MCF 10A (cell line): ENCODE measurements at regions not wholly inside any gene's neighbourhood (a gene's known extent, or its start where the extent isn't known, plus 50 kb on each side); places are given as distances from the start of the nearest gene placed in this dataset.

Experiments
- BruUV-seq: library from RNA; stranded (reverse); fragments of 400-500 nt; replicated peaks from 2 replicates; lab custom pipeline; 2021; lab: Mats Ljungman, UMichigan
- CTCF ChIA-PET: fragments of 300-600 bp; sonication (Branson Sonifier 250); formaldehyde crosslinking; extraction: SDS; loops from one replicate; lab custom pipeline; 2021; ENCODE audit warnings: antibody characterized with exemption, inconsistent platforms; lab: Yijun Ruan, JAX
- POLR2A ChIA-PET: fragments of 300-600, 350-650 bp; sonication (Branson Sonifier 250); formaldehyde crosslinking; extraction: SDS; loops from one replicate; lab custom pipeline; 2020; ENCODE audit warnings: antibody characterized with exemption, inconsistent platforms; lab: Yijun Ruan, JAX
- DNase-seq: peaks from one replicate; pipeline ENCODE4 v3.0.0-alpha.2; 2018; ENCODE audit not compliant: unreplicated experiment
- H3K27ac Mint-ChIP-seq: one replicate; pipeline ENCODE4 v1.8.0; 2022; ENCODE audit warnings: mild to moderate bottlenecking, low read depth, mixed read lengths; ENCODE audit not compliant: unreplicated experiment
- H3K27me3 Mint-ChIP-seq: one replicate; pipeline ENCODE4 v1.8.0; 2022; ENCODE audit warnings: mixed read lengths; ENCODE audit not compliant: insufficient read depth, unreplicated experiment
- H3K36me3 Mint-ChIP-seq: one replicate; pipeline ENCODE4 v1.8.0; 2022; ENCODE audit warnings: mild to moderate bottlenecking, moderate library complexity, mixed read lengths; ENCODE audit not compliant: insufficient read depth, unreplicated experiment
- H3K4me1 Mint-ChIP-seq: one replicate; pipeline ENCODE4 v1.8.0; 2022; ENCODE audit warnings: mixed read lengths; ENCODE audit not compliant: insufficient read depth, unreplicated experiment
- H3K4me3 Mint-ChIP-seq: one replicate; pipeline ENCODE4 v1.8.0; 2022; ENCODE audit warnings: mild to moderate bottlenecking, moderate library complexity, mixed read lengths; ENCODE audit not compliant: unreplicated experiment
- H3K9me3 Mint-ChIP-seq: one replicate; pipeline ENCODE4 v1.8.0; 2022; ENCODE audit warnings: mixed read lengths; ENCODE audit not compliant: unreplicated experiment
- intact Hi-C: fragments of 100-400 bp; cut with micrococcal nuclease; formaldehyde crosslinking; loops from 2 replicates; pipeline ENCODE4 v1.14.1; 2022
- TF ChIP-seq, protein P1 (sequence below): fragments of 200-600 bp; IDR thresholded peaks from one replicate; pipeline ENCODE4 v1.8.0; 2022; ENCODE audit warnings: antibody characterized with exemption, mild to moderate bottlenecking; ENCODE audit not compliant: unreplicated experiment

GRCh38 chr20:56153926-56154325 is 94.6 kb upstream of the MC3R start:
- Mint-ChIP-seq H3K36me3 (no peaks in the 10 kb centered on the region), H3K27ac (no peak overlapping the region), H3K9me3 (peaks cover 10% of the 10 kb centered on the region), H3K4me1 (no peaks in the 10 kb centered on the region), H3K4me3 (no peak overlapping the region), H3K27me3 (peaks cover 18% of the 10 kb centered on the region)
- intact Hi-C loops: no loop called here
- CTCF ChIA-PET: no interaction called here
- TF ChIP-seq, protein P1, sequence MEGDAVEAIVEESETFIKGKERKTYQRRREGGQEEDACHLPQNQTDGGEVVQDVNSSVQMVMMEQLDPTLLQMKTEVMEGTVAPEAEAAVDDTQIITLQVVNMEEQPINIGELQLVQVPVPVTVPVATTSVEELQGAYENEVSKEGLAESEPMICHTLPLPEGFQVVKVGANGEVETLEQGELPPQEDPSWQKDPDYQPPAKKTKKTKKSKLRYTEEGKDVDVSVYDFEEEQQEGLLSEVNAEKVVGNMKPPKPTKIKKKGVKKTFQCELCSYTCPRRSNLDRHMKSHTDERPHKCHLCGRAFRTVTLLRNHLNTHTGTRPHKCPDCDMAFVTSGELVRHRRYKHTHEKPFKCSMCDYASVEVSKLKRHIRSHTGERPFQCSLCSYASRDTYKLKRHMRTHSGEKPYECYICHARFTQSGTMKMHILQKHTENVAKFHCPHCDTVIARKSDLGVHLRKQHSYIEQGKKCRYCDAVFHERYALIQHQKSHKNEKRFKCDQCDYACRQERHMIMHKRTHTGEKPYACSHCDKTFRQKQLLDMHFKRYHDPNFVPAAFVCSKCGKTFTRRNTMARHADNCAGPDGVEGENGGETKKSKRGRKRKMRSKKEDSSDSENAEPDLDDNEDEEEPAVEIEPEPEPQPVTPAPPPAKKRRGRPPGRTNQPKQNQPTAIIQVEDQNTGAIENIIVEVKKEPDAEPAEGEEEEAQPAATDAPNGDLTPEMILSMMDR: no peak
- no TSS peak for BruUV-seq
- POLR2A ChIA-PET: no interaction called here
- DNase-seq: no peak

GRCh38 chr20:56155625-56156024 is 92.9 kb upstream of the MC3R start:
- no peak overlapping the region for H3K27ac Mint-ChIP-seq
- no peak overlapping the region for H3K4me3 Mint-ChIP-seq
- no peak for DNase-seq
- no peaks in the 10 kb centered on the region for H3K4me1 Mint-ChIP-seq
- H3K27me3 Mint-ChIP-seq: peaks cover 34% of the 10 kb centered on the region
- ChIA-PET POLR2A (no interaction called here), CTCF (interaction anchor here (0.6 kb wide), 1 partner anchor 209 kb away, joined by 5 read pairs; no protein-coding TSS in a partner anchor)
- intact Hi-C loops: no loop called here
- BruUV-seq: no TSS peak
- no peaks in the 10 kb centered on the region for H3K36me3 Mint-ChIP-seq
- TF ChIP-seq, protein P1: no peak
- peaks cover 10% of the 10 kb centered on the region for H3K9me3 Mint-ChIP-seq

GRCh38 chr20:56157530-56158203 is 90.9 kb upstream of the MC3R start:
- no peak overlapping the region for H3K27ac Mint-ChIP-seq
- peaks cover 10% of the 10 kb centered on the region for H3K9me3 Mint-ChIP-seq
- TF ChIP-seq, protein P1: no peak
- H3K36me3 Mint-ChIP-seq: no peaks in the 10 kb centered on the region
- ChIA-PET POLR2A (no interaction called here), CTCF (interaction anchor here (0.6 kb wide), 1 partner anchor 10 kb away, joined by 4 read pairs; no protein-coding TSS in a partner anchor)
- H3K4me1 Mint-ChIP-seq: no peaks in the 10 kb centered on the region
- intact Hi-C loops: no loop called here
- no peak overlapping the region for H3K4me3 Mint-ChIP-seq
- peaks cover 54% of the 10 kb centered on the region for H3K27me3 Mint-ChIP-seq
- no TSS peak for BruUV-seq
- no peak for DNase-seq

DNA sequence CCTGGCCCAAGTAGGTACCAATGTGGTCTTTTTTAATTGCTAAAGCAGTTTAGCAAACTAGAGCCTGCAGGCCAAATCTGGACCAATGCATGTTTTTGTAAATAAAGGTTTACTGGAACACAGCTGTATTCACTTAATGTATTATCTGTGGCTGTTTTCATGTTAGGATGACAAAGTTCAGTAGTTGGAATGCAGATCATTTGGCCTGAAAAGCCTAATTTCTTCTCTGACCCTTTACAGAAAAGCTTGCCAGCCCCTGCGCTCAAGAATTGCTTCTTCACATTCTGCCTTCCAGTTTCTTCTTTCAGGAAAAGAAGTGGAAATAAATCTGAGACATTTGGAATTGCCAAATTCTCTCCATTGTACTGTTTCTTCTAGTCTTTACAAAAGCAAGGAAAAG is 90.0 kb upstream of the MC3R start:
- TF ChIP-seq, protein P1: no peak
- Mint-ChIP-seq H3K36me3 (no peaks in the 10 kb centered on the region), H3K9me3 (peaks cover 10% of the 10 kb centered on the region), H3K4me3 (no peak overlapping the region), H3K4me1 (no peaks in the 10 kb centered on the region), H3K27me3 (peaks cover 58% of the 10 kb centered on the region), H3K27ac (no peak overlapping the region)
- CTCF ChIA-PET: interaction anchor here (0.6 to 0.7 kb wide), 2 partner anchors 10 to 29 kb away, joined by 3 to 4 read pairs; no protein-coding TSS in a partner anchor
- no peak for DNase-seq
- intact Hi-C loops: no loop called here
- POLR2A ChIA-PET: no interaction called here
- no TSS peak for BruUV-seq
